ENCODE measurements at regions not wholly inside any gene's neighbourhood (a gene's known extent, or its start where the extent isn't known, plus 50 kb on each side); places are given as distances from the start of the nearest gene placed in this dataset.

- no peak overlapping the region for H3K9ac ChIP-seq (ENCODE audit: low read length)
- no peaks in the 10 kb centered on the region for H3K9me3 ChIP-seq (ENCODE audit: low read length)
- no peak overlapping the region for H3K27ac ChIP-seq (ENCODE audit: low read length)
- H3K4me2 ChIP-seq (ENCODE audit: low read length), result no peak overlapping the region
- TF ChIP-seq CTCF (conservative IDR thresholded peaks at IDR 0.05; ENCODE audit: low read depth, low read length) (no peak), EZH2 (IDR thresholded peaks at IDR 0.05; ENCODE audit: low read length, unreplicated experiment) (no peak), EZH2phosphoT487 (IDR thresholded peaks at IDR 0.05; ENCODE audit: borderline replicate concordance, low read length) (no peak)
- ATAC-seq (no peak), DNase-seq (no peak)
- no peaks in the 10 kb centered on the region for H3K79me2 ChIP-seq (ENCODE audit: low read length)
- no peaks in the 10 kb centered on the region for H3K36me3 ChIP-seq (ENCODE audit: low read depth, low read length)
- H2AFZ ChIP-seq (ENCODE audit: low read length), result no peak overlapping the region
- ChIA-PET POLR2A (ENCODE audit: unreplicated experiment) (no interaction called here), CTCF (no interaction called here)
- H3K9me2 ChIP-seq (replicated peaks; ENCODE audit: low read length), result no peaks in the 10 kb centered on the region
- intact Hi-C loops (cut with micrococcal nuclease), result no loop called here
- no peaks in the 10 kb centered on the region for H3F3A ChIP-seq (ENCODE audit: low read length, unreplicated experiment)
- no peaks in the 10 kb centered on the region for H3K27me3 ChIP-seq (ENCODE audit: low read length)
- BruUV-seq (replicated peaks), result no TSS peak
- peaks cover 14% of the 10 kb centered on the region for H3K4me1 ChIP-seq (ENCODE audit: insufficient read depth, low read length)
- H3K4me3 ChIP-seq (ENCODE audit: low read length), result no peak overlapping the region
- no peaks in the 10 kb centered on the region for H4K20me1 ChIP-seq (ENCODE audit: low read length)
Observed at GRCh38 chr9:91042541-91042940, 240.9 kb downstream of the SYK start.

DNA sequence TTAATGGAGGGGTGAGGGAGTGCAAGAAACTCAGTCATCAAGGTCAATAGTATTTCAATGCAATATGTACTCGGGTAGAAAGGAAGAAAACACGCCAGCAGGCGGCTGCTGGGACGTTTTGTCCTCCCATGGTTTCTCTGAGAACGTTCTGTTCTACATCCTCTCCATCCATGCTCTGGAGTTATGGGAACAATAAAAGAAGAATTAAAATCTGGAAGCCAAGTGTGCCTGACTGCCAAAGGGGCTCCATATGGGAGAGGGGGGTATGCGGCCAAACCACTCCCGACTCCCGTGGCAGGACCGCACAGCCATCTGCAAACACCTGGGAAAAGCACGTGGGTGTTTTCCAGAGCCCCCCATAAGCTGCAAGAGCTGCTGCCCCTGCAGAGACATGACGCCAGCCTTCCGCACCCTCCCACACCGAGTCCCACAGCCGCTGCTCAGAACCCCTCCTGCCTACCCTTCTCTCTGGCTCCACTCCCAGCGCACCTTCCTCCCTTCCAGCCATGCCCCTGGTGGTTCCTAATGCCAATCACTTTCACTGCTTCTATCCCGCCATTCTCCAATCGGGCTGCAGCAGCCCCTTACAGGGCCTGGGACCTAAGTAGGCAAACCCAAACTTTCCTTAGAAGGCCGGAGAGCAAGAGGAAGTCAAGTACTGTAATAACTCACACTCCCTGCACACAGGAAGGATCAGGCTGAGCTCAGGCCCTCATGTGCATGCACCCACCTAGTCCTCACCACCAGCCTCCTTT is 241.6 kb downstream of the SYK start:
- no peak overlapping the region for H2AFZ ChIP-seq (ENCODE audit: low read length)
- H3K4me1 ChIP-seq (ENCODE audit: insufficient read depth, low read length), result peaks cover 14% of the 10 kb centered on the region
- no peak for DNase-seq
- no peak for ATAC-seq
- H4K20me1 ChIP-seq (ENCODE audit: low read length), result no peaks in the 10 kb centered on the region
- no peaks in the 10 kb centered on the region for H3F3A ChIP-seq (ENCODE audit: low read length, unreplicated experiment)
- BruUV-seq (replicated peaks), result no TSS peak
- CTCF ChIA-PET, result no interaction called here
- H3K9me2 ChIP-seq (replicated peaks; ENCODE audit: low read length), result no peaks in the 10 kb centered on the region
- no peaks in the 10 kb centered on the region for H3K9me3 ChIP-seq (ENCODE audit: low read length)
- no peak overlapping the region for H3K9ac ChIP-seq (ENCODE audit: low read length)
- TF ChIP-seq EZH2 (IDR thresholded peaks at IDR 0.05; ENCODE audit: low read length, unreplicated experiment) (no peak), EZH2phosphoT487 (IDR thresholded peaks at IDR 0.05; ENCODE audit: borderline replicate concordance, low read length) (no peak), CTCF (conservative IDR thresholded peaks at IDR 0.05; ENCODE audit: low read depth, low read length) (no peak)
- intact Hi-C loops (cut with micrococcal nuclease), result no loop called here
- no peak overlapping the region for H3K4me3 ChIP-seq (ENCODE audit: low read length)
- H3K79me2 ChIP-seq (ENCODE audit: low read length), result no peaks in the 10 kb centered on the region
- no peaks in the 10 kb centered on the region for H3K36me3 ChIP-seq (ENCODE audit: low read depth, low read length)
- no peak overlapping the region for H3K4me2 ChIP-seq (ENCODE audit: low read length)
- H3K27me3 ChIP-seq (ENCODE audit: low read length), result no peaks in the 10 kb centered on the region
- POLR2A ChIA-PET (ENCODE audit: unreplicated experiment), result no interaction called here
- H3K27ac ChIP-seq (ENCODE audit: low read length), result no peak overlapping the region

DNA sequence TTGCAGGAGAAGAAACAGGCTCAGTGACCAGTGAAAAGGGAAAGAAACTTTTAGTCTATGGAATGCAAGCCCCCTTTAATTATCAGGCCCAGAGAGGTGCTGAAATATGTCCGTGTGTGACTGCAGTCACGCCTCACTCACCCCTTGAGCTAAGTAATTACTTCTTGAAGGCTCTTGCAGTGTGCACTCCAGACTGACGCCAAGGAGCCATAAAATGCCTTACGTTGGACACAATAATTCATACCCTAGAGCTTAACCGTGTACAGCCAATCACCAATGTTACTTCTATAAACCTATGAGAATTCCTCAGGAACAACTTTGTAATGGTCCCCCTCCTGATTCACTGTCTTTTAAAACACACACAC is 242.2 kb downstream of the SYK start:
- ChIA-PET POLR2A (ENCODE audit: unreplicated experiment) (no interaction called here), CTCF (no interaction called here)
- no peak overlapping the region for H3K4me2 ChIP-seq (ENCODE audit: low read length)
- H3K9me3 ChIP-seq (ENCODE audit: low read length), result no peaks in the 10 kb centered on the region
- no peak overlapping the region for H3K27ac ChIP-seq (ENCODE audit: low read length)
- TF ChIP-seq EZH2phosphoT487 (IDR thresholded peaks at IDR 0.05; ENCODE audit: borderline replicate concordance, low read length), result no peak
- no peak for TF ChIP-seq EZH2 (IDR thresholded peaks at IDR 0.05; ENCODE audit: low read length, unreplicated experiment)
- TF ChIP-seq CTCF (conservative IDR thresholded peaks at IDR 0.05; ENCODE audit: low read depth, low read length), result no peak
- DNase-seq, result no peak
- H3K4me1 ChIP-seq (ENCODE audit: insufficient read depth, low read length), result peaks cover 14% of the 10 kb centered on the region
- no TSS peak for BruUV-seq (replicated peaks)
- no peak overlapping the region for H3K9ac ChIP-seq (ENCODE audit: low read length)
- no peaks in the 10 kb centered on the region for H3F3A ChIP-seq (ENCODE audit: low read length, unreplicated experiment)
- ATAC-seq, result no peak
- intact Hi-C loops (cut with micrococcal nuclease), result no loop called here
- H3K27me3 ChIP-seq (ENCODE audit: low read length), result no peaks in the 10 kb centered on the region
- H4K20me1 ChIP-seq (ENCODE audit: low read length), result no peaks in the 10 kb centered on the region
- no peaks in the 10 kb centered on the region for H3K9me2 ChIP-seq (replicated peaks; ENCODE audit: low read length)
- H3K4me3 ChIP-seq (ENCODE audit: low read length), result no peak overlapping the region
- no peaks in the 10 kb centered on the region for H3K36me3 ChIP-seq (ENCODE audit: low read depth, low read length)
- no peak overlapping the region for H2AFZ ChIP-seq (ENCODE audit: low read length)
- no peaks in the 10 kb centered on the region for H3K79me2 ChIP-seq (ENCODE audit: low read length)

All from PC-3 (cell line).